GM18502 (cell line): ENCODE measurements at regions not wholly inside any gene's neighbourhood (a gene's known extent, or its start where the extent isn't known, plus 50 kb on each side); places are given as distances from the start of the nearest gene placed in this dataset.

ENCODE experiments used
- ATAC-seq: cut with Tn5 transposase; IDR thresholded peaks from one replicate; pipeline ENCODE4 v1.9.1; 2021; ENCODE audit warnings: mild to moderate bottlenecking; ENCODE audit not compliant: unreplicated experiment, poor library complexity

- no peak for ATAC-seq
Measured at GRCh38 chr10:63727636-63728035, 206.4 kb downstream of the REEP3 start.

- no peak for ATAC-seq
Measured at GRCh38 chr10:63735305-63735704, 214.1 kb downstream of the REEP3 start.

GRCh38 chr10:63738410-63738809 lies 217.2 kb downstream of the REEP3 start:
- ATAC-seq: no peak

- no peak for ATAC-seq
Measured at GRCh38 chr10:63744060-63744941, 223.1 kb downstream of the REEP3 start.

GRCh38 chr10:63749915-63750314 lies 228.7 kb downstream of the REEP3 start:
- no peak for ATAC-seq

- ATAC-seq: no peak
Measured at GRCh38 chr10:63751836-63752235, 230.6 kb downstream of the REEP3 start.

- no peak for ATAC-seq
Measured at GRCh38 chr10:63752318-63752717, 231.1 kb downstream of the REEP3 start.

- no peak for ATAC-seq
Measured at GRCh38 chr10:63753808-63754207, 232.6 kb downstream of the REEP3 start.

- no peak for ATAC-seq
Measured at GRCh38 chr10:63755441-63755840, 234.2 kb downstream of the REEP3 start.

- no peak for ATAC-seq
Measured at GRCh38 chr10:63757067-63757466, 235.9 kb downstream of the REEP3 start.

- no peak for ATAC-seq
Measured at GRCh38 chr10:63758080-63758479, 236.9 kb downstream of the REEP3 start.

GRCh38 chr10:63759335-63759734 lies 238.1 kb downstream of the REEP3 start:
- no peak for ATAC-seq

- no peak for ATAC-seq
Measured at GRCh38 chr10:63760034-63760707, 239.0 kb downstream of the REEP3 start.

- no peak for ATAC-seq
Measured at GRCh38 chr10:63760708-63761047, 239.5 kb downstream of the REEP3 start.

- no peak for ATAC-seq
Measured at GRCh38 chr10:63761243-63761642, 240.0 kb downstream of the REEP3 start.

- no peak for ATAC-seq
Measured at GRCh38 chr10:63763744-63764143, 242.5 kb downstream of the REEP3 start.

- ATAC-seq: no peak
Measured at GRCh38 chr10:63765126-63765525, 243.9 kb downstream of the REEP3 start.

- ATAC-seq: no peak
Measured at GRCh38 chr10:63766745-63767137, 245.5 kb downstream of the REEP3 start.

- ATAC-seq: no peak
Measured at GRCh38 chr10:63767138-63767801, 246.1 kb downstream of the REEP3 start.

GRCh38 chr10:63769367-63769766 lies 248.2 kb downstream of the REEP3 start:
- no peak for ATAC-seq

- no peak for ATAC-seq
Measured at GRCh38 chr10:63770523-63770922, 249.3 kb downstream of the REEP3 start.
